ENCODE measurements at regions not wholly inside any gene's neighbourhood (a gene's known extent, or its start where the extent isn't known, plus 50 kb on each side); places are given as distances from the start of the nearest gene placed in this dataset.

DNA sequence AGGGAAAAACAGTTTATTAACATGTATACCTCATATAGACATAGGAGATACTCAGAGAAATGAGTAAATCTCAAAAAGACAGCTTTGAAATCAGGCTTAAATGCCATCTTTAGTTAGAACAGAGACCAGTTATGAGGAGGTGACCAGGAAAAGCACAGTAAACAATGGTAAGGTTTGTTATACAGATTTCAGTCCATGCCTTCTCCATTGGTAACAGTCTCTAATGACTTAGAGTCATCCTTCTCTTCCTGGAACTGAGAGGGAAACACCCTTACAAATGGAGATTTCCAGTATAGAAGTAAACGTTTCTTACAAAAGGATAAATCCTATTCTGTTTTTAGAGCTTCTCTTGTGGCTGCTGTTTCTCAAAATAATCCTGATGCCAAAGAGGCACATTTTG, 476.3 kb upstream of the NAALADL2 start:
- no peak for TF ChIP-seq CTCF (IDR thresholded peaks at IDR 0.05)
- TF ChIP-seq POLR2AphosphoS5 (IDR thresholded peaks at IDR 0.05): no peak
- TF ChIP-seq POLR2A (IDR thresholded peaks at IDR 0.05): no peak

Measured in gastroesophageal sphincter (tissue), 3 donors.